ENCODE measurements at regions not wholly inside any gene's neighbourhood (a gene's known extent, or its start where the extent isn't known, plus 50 kb on each side); places are given as distances from the start of the nearest gene placed in this dataset.

GRCh38 chr12:67426067-67426466 is 156.9 kb downstream of the CAND1 start:
- Histone ChIP-seq H3K4me2 (ENCODE audit: insufficient read depth, insufficient read length, low read length) (no peak overlapping the region), H4K20me1 (ENCODE audit: control insufficient read depth, insufficient read depth, insufficient read length) (no peaks in the 10 kb centered on the region), H3K18ac (ENCODE audit: insufficient read length, low read depth, low read length) (no peak overlapping the region), H2BK5ac (ENCODE audit: insufficient read length, low read length) (no peak overlapping the region), H3K4ac (ENCODE audit: low read depth, low read length) (no peak overlapping the region), H2BK12ac (ENCODE audit: insufficient read length, low read depth, low read length) (no peak overlapping the region), H4K91ac (ENCODE audit: insufficient read length, low read depth, low read length) (no peak overlapping the region), H3K79me2 (ENCODE audit: insufficient read depth, low read length) (no peaks in the 10 kb centered on the region), H3T11ph (ENCODE audit: low read length) (no peak overlapping the region), H3K27me3 (ENCODE audit: insufficient read depth, low read length) (no peaks in the 10 kb centered on the region), H2BK120ac (ENCODE audit: low read depth, low read length, poor library complexity, severe bottlenecking) (no peak overlapping the region), H2BK15ac (ENCODE audit: low read depth, low read length) (no peak overlapping the region), H3K56ac (ENCODE audit: insufficient read length, low read depth, low read length) (no peak overlapping the region), H3K79me1 (ENCODE audit: insufficient read depth, low read depth, low read length, poor library complexity, severe bottlenecking) (no peaks in the 10 kb centered on the region), H4K8ac (replicated peaks; ENCODE audit: insufficient read length, low read depth, low read length) (no peak overlapping the region), H3K23me2 (ENCODE audit: insufficient read length, low read depth, low read length, poor library complexity, severe bottlenecking) (no peaks in the 10 kb centered on the region), H3K9me3 (ENCODE audit: control insufficient read depth, low read depth, low read length) (no peaks in the 10 kb centered on the region), H4K5ac (ENCODE audit: insufficient read length, low read depth, low read length) (no peak overlapping the region), H2BK20ac (ENCODE audit: low read depth, low read length, poor library complexity, severe bottlenecking) (no peak overlapping the region), H3K4me1 (ENCODE audit: insufficient read depth, low read length) (no peaks in the 10 kb centered on the region), H2AK5ac (ENCODE audit: insufficient read length, low read length) (no peak overlapping the region), H3K23ac (ENCODE audit: insufficient read length, low read depth, low read length) (no peak overlapping the region), H3K9ac (ENCODE audit: extremely low read depth, insufficient read length, low read length) (no peak overlapping the region), H2AFZ (ENCODE audit: low read length) (no peak overlapping the region), H3K27ac (ENCODE audit: insufficient read length, low read depth, low read length) (no peak overlapping the region), H3K14ac (ENCODE audit: insufficient read depth, low read length) (no peak overlapping the region)
- DNase-seq = no peak
- no peak overlapping the region for H3K4me3 Mint-ChIP-seq
- no peak for TF ChIP-seq CTCF (conservative IDR thresholded peaks at IDR 0.05)
- no peaks in the 10 kb centered on the region for H3K9me3 Mint-ChIP-seq
- H3K27me3 Mint-ChIP-seq (ENCODE audit: low read depth) = no peaks in the 10 kb centered on the region
- H3K4me1 Mint-ChIP-seq = peaks cover 9 to 10% of the 10 kb centered on the region in 2 experiments
- WGBS (ENCODE audit: extremely low coverage, insufficient read length, low lambda C conversion rate) = no CpG with 5 or more reads among the region's 2 CpGs
- H3K27ac Mint-ChIP-seq = no peak overlapping the region
- no peaks in the 10 kb centered on the region for H3K36me3 Mint-ChIP-seq (ENCODE audit: insufficient read depth in 1 of 3, low read depth in 3 of 3)
